G401 (cell line): ENCODE measurements at regions not wholly inside any gene's neighbourhood (a gene's known extent, or its start where the extent isn't known, plus 50 kb on each side); places are given as distances from the start of the nearest gene placed in this dataset.
A peak's percentile ranks its signal among the peaks of the same experiment; 100 is the strongest.

ENCODE experiments used
- DNase-seq: peaks from one replicate; pipeline ENCODE4 v3.0.0-alpha.2; 2015; ENCODE audit warnings: low spot score
- in situ Hi-C: cut with HindIII; loops from 2 replicates; pipeline ENCODE4 v1.10.0; 2016; ENCODE audit warnings: low sequenced_read_pairs, mixed read lengths

DNA sequence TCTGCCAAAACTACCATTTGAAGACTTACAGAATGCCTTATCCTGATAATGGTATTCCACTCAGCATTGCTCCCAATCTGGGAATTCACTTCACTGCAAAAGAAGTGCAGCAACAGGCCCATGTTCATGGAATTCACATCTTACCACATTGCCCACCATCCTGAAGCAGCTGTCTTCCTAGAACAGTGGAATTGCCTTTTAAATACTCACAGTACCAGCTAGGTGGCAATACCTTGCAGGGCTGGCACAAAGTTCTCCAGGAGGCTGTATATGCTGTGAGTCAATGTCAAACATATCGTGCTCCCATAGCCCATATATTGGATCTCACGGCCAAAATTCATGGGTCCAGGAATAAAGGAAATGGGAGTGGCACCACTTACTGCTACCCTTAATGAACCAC, 83.8 kb upstream of the PLEKHG7 start:
- in situ Hi-C loops: no loop called here
- DNase-seq: no peak

DNA sequence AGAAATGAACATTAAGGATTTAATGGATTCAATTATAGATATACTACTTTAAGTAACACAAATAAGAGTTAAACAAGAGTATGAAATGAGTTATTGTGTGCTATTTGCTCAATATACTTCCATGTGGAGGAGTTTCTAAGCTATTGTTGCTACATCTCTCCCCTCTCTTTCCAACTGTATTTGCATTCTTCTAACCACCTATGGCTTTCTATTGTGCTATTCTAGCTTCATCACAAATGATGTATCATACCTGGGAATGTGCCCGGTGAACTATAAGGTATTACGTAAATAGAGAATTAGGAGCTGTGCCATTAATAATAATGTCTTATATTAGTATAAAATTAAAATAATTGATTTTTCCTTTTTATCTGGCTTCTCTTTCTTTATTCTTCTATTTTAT, 87.1 kb upstream of the PLEKHG7 start:
- DNase-seq: no peak
- in situ Hi-C loops: no loop called here

DNA sequence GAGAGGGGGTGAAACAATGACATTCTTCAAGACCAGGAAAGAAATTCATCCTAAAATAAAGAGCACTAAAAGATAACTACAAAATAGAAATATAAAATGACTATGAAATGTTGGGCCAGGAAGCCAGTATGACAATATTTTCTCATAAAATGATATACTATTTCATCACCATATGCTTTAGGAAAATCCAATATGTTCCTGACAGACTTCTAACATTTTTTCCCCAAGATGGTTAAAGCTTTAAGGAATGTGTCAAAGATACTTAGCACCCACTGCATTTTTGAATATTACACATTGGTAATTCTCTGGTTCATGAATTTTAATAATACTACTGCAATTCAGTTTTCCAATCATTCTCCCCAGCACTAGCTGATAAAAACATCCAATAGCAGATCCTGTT, 87.7 kb upstream of the PLEKHG7 start:
- no peak for DNase-seq
- in situ Hi-C loops: no loop called here

DNA sequence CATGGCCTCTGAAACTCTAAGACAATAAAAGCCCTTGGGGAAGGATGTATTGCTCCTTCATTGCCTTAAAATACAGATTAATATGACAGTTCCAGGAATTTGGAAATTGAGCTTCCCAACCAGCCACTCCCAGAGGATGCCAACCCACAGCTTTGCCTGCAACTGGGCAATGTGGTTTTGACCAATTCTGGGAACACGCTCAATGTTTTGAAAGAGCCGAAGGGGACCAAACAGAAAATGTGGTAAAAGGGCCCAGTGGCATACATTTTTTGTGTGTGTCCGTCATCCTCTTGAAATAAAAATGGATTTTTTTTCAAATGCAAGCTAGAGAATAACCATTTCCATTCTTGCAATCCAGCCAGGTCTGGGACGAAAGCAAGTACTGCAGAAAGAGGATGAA, 88.3 kb upstream of the PLEKHG7 start:
- in situ Hi-C loops: no loop called here
- no peak for DNase-seq

DNA sequence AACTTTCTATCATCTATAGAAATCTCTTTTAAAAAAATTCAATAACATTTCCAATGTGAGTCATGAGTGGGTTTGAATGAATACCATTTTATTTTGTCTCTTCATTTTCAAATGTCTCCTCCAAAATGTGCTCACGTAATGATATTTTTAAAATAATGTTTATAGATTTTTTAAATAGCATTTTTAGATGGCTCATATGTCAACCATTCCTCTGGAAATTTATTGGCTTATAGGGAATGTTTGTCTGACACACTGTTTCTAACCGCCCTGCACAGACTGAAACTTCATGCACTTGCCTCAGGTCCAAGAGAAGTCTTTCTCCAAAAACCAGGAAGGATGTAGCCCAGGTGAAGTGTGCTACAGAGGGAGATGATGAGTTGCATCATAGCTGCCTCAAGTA, 88.8 kb upstream of the PLEKHG7 start:
- no peak for DNase-seq
- in situ Hi-C loops: no loop called here

DNA sequence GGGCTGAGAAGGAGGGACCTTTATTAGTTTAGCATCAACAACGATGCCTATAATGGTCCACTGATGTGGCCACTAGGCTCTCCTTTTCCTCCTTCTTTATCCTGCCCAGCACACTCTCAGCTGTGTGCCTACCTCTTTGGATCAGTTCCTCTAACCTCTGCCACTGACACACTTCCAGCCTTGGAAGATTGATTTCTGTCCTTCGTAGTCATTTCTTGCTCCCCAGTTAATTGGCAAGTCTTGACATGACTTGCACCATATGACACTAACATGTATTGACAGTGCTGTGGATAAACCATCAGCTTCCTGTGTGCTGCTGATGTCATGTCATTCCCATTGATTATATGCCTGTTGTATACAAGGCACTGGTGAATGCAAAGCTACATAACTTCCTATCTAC, 90.2 kb upstream of the PLEKHG7 start:
- DNase-seq: no peak
- in situ Hi-C loops: no loop called here

DNA sequence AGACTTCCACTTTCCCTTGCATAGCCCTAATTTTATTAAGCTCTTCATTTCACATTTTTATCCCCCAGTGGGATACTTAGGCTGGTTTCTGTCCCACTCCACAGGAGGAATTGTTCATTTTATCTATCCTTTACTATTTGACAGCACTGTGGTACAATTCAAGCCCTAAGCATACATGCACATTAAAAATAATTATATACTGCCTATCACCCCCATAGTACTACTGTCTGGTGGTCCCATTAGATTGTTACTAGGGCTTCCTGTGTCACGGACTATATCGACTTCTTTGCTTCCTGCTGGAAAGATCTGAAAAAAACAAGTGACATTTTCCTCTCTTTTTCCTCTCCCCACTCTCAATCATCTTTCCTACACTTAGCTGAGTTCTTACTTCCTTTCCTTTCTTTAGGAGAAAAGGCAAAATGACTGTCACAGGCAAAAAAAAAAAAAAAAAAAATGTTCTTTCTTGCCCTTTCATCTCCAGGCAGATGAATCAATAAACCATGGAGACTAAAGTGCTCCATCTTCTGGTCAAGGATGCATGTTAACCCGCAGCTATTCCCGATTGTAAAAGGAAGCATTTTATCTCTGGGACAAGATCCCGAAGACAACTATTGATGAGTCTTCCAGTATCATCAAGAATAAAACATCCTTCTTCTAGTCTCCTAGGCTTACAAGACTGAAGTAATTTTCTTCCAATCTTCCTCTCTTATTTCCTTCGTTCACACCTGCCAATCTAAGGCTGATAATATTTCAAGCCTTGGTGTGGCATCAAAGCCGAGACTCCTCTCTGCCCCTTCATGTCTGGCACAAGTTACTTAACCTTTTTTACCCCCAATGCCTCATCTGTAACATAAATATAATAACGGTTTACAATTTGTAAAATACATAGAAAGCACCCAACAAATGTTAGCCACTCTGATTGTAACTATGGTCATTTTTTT, 94.4 kb upstream of the PLEKHG7 start:
- DNase-seq: peak; percentile 87
- in situ Hi-C loops: no loop called here

DNA sequence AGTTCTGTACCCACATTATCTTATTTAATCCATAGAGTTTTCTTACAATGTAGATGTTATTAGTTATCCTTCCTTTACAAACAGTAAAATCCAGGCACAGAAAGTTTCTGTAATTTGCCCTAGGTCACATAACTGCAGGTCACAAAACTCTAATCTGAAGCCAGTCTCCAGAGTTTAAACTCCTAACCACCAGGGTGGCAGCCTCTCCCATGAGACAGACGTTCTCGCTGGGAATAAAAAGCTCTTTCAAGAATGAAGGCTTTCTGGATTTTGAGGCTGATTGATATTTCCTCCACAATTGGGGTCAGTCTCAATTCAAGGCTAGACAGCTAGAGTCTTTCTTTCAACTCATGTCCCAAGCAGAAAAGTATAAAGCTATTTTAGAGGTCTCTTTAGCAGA, 95.8 kb upstream of the PLEKHG7 start:
- DNase-seq: no peak
- in situ Hi-C loops: no loop called here

DNA sequence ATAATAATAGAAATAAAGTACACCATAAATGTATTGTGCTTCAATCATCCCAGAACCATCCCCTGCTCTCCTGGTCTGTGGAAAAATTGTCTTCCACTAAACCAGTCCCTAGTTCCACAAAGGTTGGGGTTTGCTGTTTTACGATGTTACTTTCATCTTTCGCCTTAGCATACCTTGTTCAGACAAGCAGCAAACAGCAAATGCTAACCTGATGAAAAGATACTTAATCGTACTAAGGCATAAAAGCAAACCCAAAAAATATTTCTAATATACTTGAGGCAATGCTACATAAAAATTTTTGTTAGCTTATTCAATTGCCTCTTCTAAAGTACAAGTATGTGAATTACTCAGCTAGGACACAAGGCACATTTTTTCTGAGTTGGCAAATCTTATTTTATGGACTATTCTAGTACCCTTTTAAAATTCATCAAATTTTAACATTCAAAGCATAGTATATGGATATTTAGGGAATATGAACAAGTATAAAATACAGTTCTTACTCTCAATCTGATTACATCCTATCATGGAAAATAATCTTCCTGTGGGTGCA, 97.1 kb upstream of the PLEKHG7 start:
- in situ Hi-C loops: no loop called here

DNA sequence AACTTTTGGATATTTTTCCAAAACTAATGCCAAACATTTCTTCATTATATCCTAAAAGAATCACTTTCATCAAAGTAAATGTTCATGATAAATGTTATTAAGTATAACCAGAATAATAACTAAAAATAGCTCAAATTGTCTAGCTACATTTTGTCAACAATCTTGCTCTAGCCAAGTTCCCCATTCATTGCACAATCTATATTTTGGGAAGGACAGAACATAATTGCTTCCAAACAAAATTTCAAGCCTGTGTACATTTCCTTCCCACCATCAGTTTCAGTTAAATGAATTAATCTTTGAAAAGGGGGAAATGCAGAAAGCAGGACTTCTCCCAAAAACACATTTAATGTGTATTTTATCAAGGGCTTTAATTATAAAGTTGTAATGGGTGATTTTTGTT, 98.0 kb upstream of the PLEKHG7 start:
- no peak for DNase-seq
- in situ Hi-C loops: no loop called here

More for the DNA sequence above, 97.1 kb upstream of the PLEKHG7 start:
- DNase-seq: no peak

DNA sequence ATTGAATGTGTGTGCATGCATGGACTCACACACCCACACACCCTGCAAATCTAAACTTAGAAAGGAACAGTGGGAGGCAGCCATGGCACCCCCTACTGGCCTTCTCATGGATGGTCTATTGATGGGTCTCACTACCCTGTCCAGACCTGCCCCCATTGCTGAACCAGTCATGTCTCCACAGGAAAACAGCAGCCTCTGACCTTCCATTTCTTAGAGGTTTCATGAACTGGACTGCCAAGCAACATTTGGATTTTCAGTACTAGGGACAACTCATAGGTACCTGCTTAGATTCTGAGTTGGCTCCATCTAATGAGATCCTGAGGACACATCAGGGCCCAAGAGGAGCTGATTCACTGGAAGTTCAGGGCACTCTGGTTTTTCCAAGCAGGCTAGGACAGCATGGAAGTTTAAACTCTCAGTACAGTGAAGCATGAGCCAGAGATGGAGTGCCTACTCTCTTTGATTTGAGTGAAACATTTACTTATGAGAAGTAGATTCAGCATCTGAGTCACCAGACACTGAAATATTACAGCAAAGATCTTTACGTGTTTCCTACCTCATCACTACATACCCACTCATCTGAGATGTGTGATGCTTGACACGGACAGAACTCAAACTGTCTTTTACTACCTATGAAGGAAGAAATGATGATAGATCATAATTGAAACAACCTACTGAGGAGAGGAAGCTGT, 98.9 kb upstream of the PLEKHG7 start:
- no peak for DNase-seq
- in situ Hi-C loops: no loop called here

DNA sequence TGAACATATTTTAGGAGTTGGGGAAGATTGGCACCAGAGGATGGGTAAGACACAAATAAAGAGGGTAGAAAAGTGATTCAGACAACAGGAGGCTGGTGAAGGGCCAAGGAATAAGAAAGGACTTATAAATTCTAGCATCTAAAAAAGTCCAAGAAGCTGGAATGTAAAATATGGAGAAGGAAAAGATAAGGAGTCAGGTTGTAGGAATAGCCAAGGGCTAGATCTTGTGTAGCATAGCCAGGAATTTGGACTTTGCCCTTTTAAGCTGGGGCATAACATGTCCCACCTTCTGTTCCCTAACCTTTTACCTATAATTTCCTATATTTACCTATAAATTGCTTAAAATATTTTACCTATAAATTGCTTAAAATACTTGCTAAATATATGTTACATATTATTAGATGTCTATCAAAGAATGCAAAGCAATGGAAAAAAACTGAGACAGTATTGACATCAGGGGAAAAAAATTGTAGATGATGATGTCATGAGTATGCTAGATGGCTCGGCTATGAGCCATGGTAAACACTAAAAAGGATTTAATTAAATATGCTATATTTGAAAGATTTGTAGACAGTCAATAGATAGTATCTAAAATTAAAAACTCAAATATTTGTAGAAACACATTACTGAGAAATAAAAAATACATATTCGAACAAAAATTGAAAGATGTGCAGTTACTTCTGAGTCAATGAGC, 99.7 kb upstream of the PLEKHG7 start:
- in situ Hi-C loops: no loop called here

DNA sequence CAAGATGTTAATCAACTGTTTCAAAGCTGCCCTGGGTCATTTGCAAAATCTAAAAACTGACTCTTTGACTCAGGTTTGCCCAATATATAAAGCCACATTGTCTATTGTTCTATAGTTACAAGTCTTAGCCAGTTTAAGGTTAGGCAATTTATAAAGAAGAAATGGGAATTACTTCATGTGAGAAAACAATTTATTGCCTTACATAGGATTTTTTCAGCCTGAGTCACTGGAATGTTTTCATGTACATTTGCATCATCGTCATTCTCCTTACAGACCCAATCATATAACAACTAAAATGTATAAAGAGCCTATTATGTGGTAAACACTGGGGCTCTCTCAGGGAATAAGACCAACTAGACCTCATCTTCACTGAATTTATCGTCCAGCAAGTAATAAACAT, 100.3 kb upstream of the PLEKHG7 start:
- no peak for DNase-seq
- in situ Hi-C loops: no loop called here

More for the DNA sequence above, 99.7 kb upstream of the PLEKHG7 start:
- no peak for DNase-seq

DNA sequence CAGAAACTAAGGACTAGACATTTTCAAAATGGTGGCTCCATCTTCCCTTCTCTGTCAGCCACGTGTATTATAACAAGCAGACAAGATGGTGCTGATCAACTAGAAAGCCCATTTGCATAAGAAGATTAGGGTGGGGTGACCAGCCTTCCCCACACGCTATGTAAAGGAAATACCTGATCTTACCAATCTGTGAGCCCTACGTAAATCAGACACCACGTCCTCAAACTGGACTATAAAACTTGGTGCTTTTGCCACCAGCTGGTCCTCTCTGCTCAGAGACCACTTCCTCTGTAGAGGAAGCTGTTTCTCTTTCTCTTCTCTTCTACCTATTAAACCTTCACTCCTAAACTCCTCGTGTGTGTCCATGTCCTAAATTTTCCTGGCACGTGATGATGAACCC, 101.1 kb upstream of the PLEKHG7 start:
- in situ Hi-C loops: no loop called here
- no peak for DNase-seq

DNA sequence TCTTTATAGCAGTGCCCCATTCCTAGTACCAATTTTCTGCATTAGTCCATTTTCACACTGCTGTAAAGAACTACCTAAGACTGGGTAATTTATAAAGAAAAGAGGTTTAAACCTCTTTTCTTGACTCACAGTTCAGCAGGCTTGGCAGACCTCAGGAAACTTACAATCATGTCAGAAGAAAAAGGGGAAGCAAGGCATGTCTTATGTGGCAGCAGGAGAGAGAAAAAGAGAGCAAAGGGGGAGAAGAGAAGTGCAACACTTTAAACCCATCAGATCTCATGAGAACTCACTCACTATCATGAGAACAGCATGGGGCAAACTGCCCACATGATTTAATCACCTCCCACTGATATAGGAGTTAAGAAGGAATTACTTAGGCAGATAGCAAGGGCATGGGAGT, 101.6 kb upstream of the PLEKHG7 start:
- DNase-seq: no peak
- in situ Hi-C loops: no loop called here

DNA sequence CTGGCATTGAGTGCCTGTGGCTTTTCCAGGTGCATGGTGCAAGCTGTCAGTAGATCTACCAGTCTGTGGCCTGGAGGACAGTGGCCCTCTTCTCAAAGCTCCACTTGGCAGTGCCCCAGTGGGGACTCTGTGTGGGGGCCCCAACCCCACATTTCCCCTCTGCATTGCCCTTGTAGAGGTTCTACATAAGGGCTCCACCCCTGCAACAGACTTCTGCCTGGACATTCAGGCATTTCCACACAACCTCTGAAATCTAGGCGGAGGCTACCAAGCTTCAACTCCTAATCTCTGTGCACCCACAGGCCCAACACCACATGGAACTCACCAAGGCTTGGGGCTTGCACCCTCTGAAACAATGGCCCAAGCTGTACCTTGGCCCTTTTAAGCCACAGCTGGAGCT, 102.7 kb upstream of the PLEKHG7 start:
- no peak for DNase-seq
- in situ Hi-C loops: no loop called here

DNA sequence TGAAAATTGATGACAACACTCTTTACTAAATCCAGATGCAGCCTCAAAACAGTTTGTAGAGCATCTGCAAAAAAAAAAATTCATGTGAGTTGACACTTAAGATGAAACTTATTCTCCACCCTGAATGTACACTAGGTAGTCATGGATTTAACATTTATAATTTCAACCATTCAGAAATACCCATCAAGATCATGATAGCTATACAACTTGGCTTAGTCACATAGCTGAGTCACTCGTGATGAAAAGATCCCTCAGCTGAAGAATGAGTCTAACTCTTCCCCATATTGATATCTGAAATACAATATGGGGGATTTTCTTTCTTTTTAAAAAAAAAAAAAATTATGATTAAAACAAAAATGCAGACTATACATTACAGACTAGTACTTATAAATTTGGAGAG, 104.8 kb upstream of the PLEKHG7 start:
- DNase-seq: no peak
- in situ Hi-C loops: no loop called here

DNA sequence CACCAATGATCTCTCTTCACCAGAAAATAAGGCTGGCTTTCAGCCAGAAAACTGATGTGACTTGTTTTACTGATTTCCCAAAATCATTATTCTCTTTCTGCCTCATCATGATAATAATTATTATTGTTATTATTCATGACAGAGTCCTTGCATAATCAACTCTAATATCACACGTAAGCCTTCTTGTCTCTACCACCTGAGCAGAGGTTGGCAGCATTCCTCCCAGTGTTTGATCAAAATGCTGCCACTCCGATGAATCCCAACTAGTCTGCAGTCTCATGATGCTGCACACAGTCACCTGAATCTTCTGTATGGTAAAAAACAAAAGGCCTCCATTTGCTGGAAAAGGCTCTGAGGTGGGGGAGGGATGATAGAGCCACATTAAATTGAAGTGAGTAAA, 105.7 kb upstream of the PLEKHG7 start:
- in situ Hi-C loops: no loop called here
- no peak for DNase-seq

DNA sequence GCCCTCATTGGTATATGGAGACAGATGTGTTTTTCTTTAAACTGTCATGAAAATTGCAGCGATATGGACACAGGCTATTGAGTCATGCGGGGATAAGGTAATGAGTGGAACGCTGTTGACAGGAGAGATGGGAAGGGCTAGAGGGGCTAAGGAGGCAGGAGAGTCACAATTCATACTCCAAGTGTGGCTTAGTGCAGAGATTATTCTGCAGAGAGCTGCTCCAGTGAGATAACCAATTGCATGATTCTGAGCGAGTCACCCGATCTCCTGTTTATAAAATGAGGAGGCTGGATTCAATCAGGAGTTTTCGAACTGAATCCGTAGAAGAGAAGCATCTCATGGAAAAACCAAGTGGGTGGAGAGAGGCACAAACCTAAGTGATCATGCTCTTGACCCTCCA, 106.4 kb upstream of the PLEKHG7 start:
- no peak for DNase-seq
- in situ Hi-C loops: no loop called here

DNA sequence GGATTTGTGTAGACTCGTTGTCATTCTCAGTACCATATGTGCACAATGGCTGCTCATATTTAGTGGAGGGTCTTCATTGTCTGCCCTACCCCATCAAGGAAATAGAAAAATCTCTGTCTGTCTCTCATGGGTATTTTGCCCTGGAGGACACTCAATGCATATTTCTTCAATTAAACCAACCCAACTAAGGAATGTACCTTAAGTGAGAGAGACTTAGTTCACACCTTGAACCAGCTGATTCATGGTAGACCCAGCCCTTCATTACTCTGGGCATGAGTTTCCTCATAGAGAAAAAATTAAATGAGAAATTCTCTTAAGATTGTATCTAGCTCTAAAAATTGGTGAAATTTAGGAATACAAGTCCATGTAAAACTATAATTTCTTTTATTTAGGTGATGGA, 107.1 kb upstream of the PLEKHG7 start:
- in situ Hi-C loops: no loop called here
- no peak for DNase-seq
